IPS DF 4.7 (cell line): ENCODE measurements at regions not wholly inside any gene's neighbourhood (a gene's known extent, or its start where the extent isn't known, plus 50 kb on each side); places are given as distances from the start of the nearest gene placed in this dataset.

Experiments used
- DNase-seq: peaks from one replicate; pipeline ENCODE4 v3.0.0-alpha.2; 2013; ENCODE audit warnings: low spot score; ENCODE audit errors: extremely low read depth

DNA sequence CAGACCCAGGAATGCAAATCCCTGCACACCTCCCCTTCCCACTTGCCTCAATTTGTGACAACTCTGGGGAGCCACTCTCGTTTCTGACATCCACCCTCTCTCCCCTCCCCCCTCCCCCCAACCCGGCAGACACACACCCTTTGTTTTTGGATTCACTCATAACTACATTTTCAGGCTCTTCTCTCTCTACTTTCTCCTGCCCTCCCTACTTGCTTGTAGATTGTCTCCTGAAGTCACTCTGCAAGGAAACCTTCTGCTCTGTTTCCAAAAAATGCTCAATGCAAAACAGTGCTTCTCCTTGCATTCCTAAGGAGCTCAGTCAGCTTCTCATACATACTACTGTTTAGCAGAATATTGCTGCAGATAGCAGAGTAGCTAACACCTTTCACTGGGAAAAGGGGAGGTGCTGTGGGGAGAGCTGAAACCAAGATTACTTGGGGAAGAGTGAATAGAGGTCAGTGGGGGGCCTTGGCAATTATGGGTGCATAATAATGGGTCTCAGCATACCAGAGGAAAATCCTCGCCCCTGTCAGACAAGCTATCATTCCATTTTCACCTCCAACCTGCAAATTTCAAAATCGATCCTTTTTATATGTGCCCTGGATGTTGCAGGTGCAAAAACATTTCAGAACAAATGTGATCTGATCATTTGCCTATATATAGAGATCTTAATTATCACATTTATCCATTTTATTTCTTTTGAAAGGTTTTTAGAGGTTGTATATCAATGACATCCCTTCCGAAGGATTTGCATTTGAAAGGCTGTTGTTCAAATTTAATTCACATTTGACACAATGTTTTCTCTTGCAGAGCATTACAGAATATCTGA, 1860.7 kb upstream of the WWC1 start:
- peak; percentile 96 for DNase-seq

DNA sequence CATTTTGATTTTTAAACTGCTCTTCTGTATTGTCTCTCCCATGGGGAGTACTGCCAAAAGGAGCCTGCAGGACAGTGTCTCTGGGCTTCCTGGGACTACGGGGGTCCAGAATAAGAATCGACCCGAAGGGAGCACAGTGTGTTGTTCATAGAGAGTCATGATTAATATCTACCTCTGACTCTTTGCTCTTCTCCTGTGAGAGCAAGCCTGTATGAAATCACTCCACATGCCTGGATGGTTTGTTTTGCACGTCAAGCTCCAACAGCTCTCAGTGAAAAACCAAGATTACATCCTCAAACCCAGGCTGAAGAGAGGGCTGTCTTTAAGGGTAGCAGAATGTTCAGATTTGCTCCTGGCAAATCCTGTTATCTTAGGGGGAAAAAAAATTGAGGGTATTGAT, 1860.0 kb upstream of the WWC1 start:
- DNase-seq, result no peak

DNA sequence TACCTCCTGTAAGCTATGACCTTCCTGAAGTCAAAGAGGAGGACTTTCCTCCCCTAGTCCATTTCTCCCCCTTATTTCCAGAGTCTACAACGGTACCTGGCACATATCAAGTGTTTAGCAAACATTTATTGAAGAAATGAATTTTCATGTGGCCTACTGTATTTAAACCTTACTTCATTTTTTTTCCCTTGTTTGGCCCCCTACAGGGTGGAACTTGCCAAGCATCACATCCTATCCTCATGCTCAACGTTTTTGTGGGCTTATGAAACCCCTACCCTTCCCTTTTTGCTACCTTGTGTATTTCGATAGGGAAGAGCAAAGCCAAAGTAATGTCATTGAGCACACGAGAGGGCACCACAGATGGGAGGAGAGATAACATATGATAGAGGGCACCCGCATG, 1857.8 kb upstream of the WWC1 start:
- no peak for DNase-seq

DNA sequence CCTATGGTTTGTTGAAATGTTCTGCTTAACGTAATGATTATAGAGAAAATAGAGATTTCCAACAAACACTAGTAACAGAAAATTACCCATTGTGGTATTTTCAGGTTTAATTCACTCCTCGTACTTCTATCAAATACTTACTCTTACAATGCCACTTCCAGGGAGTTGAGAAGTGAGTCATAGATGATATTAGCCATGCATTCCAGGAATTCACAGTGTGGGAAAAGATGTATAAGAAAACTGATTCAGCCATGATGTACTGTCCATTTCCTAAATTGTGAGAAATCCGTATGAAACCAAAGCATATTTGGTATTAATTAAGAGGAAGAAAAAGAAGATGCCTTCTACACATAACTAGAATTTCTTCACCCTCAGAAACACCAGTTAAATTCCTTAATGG, 1854.6 kb upstream of the WWC1 start:
- no peak for DNase-seq

DNA sequence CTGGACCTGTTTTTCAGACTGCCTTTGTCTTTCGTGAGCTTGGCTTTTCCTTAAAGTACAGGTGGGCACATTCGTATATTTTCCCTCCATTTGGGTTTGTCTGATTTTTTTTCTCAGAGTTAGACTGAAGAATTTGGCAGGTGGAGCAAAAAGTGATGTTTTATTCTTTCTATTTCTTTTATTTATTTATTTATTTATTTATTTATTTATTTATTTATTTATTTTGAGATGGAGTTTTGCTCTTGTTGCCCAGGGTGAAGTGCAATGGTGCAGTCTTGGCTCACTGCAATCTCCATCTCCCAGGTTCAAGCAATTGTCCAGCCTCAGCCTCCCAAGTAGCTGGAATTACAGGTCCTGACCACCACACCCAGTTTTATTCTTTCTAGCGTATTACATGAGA, 1805.1 kb upstream of the WWC1 start:
- DNase-seq, result no peak

DNA sequence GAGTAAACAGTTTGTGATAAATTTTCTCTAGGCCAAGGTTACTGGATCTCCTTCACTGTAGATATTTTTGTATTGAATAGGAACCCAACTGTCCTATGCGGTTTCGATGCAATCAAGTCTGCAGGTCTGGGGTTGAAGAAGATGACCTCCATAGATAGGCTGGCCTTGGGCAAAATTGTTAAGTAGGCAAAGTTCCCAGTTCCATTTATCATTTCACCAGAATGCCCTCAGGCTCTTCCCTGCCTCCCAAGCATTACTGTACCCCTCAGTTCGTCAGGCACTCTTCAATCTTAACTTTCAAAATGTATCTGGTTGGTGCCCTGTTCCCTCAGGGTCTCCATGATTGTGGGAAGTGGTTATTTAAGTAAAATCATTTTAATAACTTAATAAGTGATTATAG, 1802.9 kb upstream of the WWC1 start:
- DNase-seq, result no peak

DNA sequence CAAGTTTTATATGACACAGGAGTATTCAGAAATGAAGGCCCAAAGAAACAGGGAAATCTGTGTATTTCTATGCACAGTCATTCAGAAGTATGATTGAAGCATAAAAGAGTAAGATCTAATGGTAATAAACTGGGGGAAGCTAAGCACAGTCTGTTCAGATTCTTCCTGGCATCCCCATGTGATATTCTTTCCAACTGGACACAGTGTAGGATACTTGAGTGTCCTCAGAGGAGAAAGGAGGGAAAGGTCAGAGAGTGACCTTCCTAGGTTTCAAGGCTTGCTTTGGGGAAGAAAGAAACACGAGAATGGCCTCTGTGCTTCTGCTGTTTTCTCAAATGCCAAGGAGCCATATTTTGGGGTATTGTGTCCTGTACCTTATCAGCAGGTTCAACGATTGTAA, 1798.4 kb upstream of the WWC1 start:
- no peak for DNase-seq

DNA sequence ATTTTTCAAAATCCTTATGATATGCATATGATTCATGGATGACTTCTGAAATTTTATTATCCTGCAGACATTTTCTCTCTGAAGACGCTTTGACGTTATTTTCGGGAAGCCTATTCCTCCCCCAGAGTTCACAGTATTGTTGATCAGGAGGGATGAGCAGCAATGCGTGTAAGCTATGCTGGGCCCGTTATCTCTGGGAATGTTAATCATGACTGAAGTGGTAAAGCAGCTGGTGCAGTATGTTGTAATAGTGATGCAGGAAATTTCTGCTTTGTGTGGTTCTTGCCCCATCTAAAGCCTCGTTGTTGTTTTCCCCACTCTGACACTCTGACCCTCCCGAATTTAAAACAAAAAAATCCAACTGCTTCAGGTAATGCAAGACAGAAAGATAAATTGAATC, 1797.8 kb upstream of the WWC1 start:
- no peak for DNase-seq

DNA sequence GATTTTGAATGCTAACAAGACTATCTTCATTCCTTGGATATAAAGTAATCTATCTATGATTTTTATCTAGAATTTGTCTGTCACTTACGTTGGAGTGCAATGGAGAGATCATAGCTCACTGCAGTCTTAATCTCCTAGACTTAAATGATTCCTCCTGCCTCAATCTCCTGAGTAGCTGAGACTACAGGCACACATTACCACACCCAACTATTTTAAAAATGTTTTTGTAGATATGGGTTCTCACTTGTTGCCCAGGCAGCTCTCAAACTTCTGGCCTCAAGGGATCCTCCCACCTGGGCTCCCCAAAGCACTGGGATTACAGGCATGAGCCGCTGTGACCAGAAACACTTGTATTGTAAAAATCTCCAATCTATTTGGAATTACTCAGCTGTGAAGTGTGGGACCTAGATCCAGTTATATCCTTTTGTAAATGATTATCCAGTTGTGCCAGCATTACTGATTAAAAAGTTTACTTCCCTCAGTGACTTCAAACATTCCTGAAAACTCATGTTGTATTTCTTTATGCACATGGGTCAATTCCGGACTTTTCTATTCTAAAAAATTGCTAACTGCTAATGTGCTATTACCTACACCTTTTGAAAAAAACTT, 1793.8 kb upstream of the WWC1 start:
- DNase-seq, result no peak

DNA sequence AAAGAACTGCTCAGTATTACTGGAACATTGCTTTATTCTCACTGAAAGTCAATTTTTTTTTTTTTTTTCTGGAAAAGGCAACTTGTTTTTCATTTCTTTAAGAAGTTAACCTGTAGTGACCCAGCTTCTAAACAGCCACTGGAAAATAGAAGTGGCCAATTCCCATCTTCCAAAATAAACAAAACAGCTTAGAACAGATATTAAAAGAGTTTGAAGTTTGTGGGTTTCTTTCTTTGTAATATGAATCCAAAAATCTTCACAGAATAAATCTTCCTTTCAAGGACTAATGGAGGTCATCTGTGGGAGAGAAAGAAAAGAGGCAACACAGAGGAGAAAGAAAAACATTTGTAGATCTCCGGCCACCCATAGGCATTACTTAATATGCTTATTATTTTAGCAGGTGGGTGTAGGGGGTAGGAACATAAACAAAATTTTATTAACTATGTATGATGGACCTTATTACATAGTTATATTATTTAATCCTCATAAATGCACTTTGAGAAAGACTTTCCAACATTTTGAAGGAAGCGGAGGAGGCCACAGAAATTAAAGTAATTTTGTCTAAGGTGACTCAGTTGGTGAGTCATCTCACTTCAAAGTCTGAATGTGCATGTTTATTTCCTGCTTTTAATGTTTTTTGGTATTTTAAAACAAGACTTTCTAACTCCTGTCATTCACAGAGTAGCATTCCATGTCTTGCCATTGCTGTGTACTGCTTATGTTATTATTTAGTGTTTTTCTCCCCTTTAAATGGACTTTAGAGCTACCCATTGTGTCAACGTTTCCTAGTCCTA, 1791.8 kb upstream of the WWC1 start:
- no peak for DNase-seq

DNA sequence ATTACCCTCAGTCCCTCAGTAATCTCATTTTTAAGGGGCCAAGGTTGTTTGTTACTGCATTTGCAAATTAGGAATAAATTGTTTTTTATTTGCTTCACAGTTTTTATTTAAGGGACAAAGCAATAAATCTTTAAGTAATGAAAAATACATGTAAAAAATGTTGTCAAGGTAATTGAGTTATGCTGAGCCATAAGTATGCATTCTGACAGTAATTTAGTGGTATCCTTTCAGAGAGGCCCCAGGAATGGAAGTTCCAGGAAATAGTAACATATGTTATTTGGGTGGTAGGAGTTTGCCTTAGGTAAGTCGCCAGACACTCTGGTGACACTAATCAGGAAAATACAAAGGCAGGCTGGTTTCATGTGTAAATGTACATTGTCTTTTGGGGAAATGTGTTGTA, 1787.9 kb upstream of the WWC1 start:
- no peak for DNase-seq

DNA sequence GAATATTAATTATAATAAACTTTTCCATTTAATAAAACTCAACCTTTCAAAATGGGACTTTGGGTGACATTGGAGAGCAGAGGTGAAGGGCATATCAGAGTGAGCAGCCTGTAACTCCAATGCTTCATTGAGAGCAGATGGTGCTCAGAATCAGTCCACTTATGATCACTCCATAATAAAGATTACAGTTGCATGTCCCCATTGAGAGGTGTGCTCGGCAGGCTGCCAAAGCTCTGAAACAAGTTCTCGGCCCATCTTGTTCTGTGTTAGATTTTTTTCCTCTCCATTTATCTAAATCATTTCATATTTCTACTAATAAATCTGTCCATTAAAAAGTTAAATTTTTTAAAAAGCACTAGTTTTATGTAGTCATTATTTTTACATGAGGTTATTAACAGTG, 1786.4 kb upstream of the WWC1 start:
- DNase-seq, result no peak

DNA sequence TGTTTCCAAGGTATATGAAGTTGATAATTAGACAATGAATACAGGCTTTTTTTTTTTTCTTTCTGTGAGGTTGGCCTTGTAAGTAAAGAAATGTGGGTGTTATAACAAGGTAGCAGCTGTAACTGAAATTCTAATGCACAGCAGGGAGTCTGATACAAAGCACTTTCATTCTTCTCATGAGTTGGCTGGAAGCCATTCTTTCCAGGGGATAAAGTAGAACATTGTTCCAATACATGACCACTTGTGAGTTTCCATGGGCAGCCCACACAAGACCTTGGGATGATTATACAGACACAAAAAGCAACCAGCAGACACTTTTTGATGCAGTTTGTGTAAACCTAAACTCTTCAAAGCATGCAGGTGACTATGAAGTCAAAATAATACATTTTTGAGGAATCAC, 1785.9 kb upstream of the WWC1 start:
- DNase-seq, result no peak

DNA sequence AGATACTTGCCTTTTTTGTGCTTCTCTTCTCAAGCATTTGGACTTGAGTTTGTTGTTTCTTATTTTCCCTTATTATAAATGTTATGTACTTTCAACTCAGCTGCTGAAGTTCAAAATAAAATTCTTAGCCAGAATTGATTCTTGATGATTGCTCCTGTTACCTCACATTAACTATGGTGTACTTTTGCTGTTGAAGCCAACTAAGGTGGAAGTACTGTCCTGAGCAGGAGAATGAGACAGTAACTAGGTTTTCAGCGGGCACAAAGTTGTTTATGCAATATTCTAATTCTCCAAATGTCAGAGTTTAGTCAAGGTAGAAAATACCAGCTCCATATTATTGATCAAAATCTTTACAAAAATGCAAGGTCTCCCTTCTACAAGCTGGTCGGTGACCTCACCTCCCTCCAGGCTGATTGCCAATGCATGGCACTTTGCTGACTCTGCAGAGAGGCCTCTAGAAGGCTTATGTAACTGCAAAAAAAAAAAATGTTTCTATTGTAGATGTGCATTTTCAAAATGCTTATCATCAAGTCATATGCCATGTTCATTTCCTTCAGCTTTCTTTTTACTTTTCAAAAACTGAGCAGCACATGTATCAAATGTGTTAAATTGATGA, 1783.5 kb upstream of the WWC1 start:
- DNase-seq, result no peak

DNA sequence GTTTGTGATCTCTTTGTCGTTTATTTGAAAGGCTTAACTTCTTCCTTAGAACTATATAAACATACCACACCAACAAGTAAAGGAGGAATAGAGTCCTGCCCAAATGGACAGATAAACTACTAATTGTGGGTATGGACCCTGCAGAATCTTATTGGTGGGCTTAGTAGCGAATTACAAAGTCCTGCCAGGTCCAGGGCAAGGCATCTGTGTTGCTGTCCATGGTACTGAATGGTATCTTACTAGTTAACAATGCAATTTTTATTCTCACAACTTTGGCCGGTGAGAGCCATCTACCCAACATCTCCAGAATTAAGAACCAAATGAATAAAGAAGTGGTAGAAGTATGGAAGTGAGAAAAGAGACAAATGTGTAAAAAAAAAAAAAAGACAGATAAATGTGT, 1782.4 kb upstream of the WWC1 start:
- peak; percentile 19 for DNase-seq

DNA sequence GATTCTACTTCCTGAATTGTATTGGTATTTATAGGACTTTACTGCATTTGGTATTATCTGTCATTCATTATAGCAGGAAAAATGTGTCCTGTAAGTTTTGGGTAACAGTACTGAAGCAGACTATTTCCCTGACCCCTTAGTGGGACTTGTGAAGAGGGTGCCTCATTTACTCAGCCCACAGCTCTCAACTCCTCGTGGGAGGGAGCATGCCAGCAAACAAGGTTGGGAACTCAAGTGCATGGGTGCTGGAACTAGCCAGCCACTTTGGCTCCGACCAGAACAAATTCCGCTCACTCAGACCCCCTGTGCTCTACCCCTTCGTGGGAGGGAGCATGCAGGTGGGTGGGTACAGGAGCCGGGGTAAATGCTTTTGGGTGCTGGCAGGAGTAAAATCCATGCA, 1773.5 kb upstream of the WWC1 start:
- DNase-seq, result no peak

DNA sequence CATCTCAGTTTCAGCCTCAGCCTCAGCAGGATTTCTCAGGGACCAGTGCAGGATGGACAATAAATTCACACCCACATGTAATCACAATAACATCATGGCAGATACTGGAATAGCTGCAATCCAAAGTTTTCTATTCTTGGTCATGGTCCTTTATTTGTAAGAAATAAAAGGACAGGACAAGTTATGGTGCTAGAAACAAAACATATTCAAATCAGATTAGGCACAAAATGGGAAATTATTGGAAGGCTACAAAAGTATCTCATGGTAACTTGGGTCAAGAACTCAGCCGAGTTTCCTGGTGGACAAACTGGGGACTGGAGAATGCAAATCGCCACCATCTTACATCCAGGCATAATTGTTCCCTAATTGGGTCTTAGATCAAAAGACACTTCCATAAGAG, 1768.2 kb upstream of the WWC1 start:
- no peak for DNase-seq

DNA sequence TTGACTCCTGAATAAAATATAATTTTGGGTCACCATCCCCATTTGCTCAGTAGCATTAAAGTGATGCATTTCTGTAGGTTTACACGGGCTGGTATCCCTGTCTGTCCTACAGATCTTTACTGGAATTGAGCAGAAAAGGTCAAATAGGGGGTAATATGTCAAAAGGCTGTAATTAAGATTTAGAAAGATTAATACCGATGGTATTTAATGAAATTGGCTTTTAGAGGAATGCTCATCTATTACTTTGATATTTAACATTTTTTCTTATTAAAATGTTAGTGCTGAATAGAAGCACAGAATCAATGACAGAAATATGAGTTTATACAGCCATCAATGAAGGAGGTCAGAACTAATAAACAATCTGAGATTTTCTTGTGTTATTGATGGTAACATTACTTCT, 1762.2 kb upstream of the WWC1 start:
- no peak for DNase-seq

DNA sequence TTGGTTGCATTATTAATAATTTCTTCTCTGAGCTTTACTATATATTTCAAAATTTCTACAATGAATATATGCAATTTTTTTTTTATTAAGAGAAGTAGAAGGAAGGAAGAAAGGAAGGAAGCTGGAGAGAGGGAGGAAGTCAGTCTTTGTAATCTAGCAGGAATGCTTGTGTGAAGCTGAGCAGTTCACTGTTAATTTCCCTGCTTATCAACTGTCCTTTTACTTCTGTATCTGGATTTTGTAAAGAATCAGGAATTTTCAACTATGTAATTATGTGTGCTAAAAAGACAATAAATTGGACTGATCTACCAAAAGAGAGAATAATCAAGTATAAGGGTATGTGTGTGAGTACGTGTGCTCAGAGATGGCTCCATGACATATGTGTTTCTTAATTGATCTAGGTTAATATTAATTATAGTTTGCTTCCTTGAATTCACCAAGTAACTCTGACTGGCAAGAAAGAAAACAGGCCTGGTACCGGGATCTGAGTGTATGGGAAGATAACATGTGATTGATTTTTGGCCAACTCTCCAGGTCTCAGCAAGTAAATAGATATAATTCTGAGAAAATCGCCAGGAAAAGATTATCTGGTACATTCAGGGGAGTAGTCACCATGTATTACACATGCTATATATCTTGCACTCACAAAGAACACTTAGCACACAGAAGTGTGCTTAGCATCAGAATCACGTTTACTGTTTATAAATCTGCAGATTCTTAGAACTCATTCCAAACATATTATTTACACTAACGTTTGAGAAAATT, 1758.8 kb upstream of the WWC1 start:
- DNase-seq, result no peak

DNA sequence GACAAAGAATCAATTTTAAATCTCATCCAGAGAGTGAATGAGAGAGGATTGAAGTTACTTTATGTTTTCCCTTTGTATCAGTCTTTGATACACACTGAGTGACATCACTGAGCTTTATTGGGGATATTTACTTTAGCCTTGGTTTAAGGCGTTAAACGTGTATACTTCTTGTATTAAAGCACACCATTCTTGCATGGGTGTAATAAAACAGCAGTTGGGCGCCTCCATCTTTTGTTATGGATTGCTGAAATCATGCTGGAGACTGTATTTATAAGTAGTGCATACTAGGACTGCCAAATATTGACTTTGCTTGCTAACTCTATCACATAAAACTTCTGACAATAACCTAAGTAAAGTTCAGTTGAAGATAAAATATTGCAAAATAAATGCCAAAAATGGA, 1755.8 kb upstream of the WWC1 start:
- no peak for DNase-seq

DNA sequence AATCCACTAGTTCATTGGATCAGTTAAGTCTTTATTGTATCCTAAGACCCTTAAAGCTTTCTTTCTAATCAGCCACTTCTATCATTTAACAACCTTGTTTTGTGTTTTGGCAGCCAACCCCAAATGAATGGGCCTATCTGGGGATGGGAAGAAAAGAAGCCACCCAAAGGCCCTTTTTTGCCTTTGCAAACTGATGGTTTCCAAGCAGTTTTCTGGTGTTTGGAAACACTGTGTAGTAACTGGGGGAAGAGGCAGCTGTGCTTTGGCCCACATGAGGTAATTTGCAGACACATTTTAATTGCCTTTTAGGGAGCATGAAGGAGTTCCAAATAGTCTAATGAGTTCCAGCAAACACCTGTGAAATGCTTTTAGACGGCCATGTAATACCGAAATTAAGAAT, 1751.3 kb upstream of the WWC1 start:
- no peak for DNase-seq
